ENCODE measurements at regions not wholly inside any gene's neighbourhood (a gene's known extent, or its start where the extent isn't known, plus 50 kb on each side); places are given as distances from the start of the nearest gene placed in this dataset.
A peak's percentile ranks its signal among the peaks of the same experiment; 100 is the strongest.

DNA sequence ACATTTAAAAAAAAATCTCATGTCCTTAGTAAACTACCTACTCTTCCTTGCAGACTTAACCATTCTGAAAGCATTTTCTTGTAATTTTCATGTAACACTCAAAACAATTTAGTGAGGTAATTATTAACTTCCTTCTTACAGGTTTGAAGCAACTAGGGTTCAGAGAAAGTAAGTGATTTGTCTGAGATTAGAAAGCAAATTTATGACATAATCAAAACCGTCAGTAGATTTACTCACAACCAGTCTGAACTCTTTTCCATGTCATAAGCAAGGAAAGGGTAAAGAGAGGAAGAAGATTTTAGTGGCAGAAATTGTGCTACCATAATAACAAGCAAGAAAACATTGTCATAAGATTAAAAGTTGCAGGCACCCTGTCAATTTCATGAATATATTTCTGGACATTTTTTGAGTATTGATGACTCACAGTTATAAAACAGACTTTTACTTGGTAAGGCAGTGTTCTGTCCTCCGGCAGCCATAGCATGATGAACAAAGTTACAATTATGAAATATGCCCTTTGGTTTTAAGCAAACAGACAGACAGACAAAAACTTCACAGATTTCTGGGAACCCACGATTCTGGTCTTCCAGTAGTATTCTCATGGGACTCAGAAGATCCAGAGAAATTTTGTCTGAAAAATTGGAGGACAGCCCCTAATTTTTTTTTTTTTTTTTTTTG lies 707.2 kb downstream of the RWDD3 start:
- ATAC-seq (ENCODE audit: low FRiP score): no peak
- Histone ChIP-seq H3K9me3 (ENCODE audit: control insufficient read depth, low read length) (no peaks in the 10 kb centered on the region), H3K27ac (ENCODE audit: low read depth in 1 of 2, low read length in 2 of 2) (no peak overlapping the region), H3K27me3 (ENCODE audit: control insufficient read depth in 1 of 2, insufficient read depth in 2 of 2, low read length in 1 of 2) (peaks cover 0 to 2% of the 10 kb centered on the region in 2 donors), H3K36me3 (ENCODE audit: control insufficient read depth in 1 of 2, insufficient read depth in 2 of 2, low read length in 1 of 2) (no peaks in the 10 kb centered on the region), H3K4me3 (ENCODE audit: low read length in 2 of 2) (no peak overlapping the region), H3K4me1 (ENCODE audit: control insufficient read depth in 1 of 2, insufficient read depth in 2 of 2, low read length in 2 of 2) (no peaks in the 10 kb centered on the region)
- intact Hi-C loops (cut with DNase I): no loop called here
- no peak for DNase-seq
- 52 to 64% methylated on average over 3 of the region's 3 CpGs for WGBS, 2 donors

DNA sequence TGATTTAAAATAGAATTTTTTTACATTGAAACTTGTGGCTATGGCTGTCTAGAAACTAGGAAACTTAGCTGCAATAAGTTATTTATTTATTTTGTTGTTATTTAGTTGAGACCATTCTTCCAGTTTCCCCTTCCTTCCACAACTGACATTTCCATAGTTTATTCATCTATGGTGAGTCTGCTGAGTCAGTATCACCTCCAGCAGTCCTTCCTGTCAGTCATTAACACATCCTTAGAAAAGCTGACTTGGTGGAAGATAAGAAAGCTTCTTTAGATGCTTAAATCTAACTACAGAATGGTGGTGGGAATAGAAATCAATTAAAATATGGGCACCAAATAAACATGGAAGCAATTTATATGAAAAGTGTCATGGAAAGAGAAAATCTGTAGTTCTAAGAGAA lies 714.0 kb downstream of the RWDD3 start:
- intact Hi-C loops (cut with DNase I): no loop called here
- H3K27me3 ChIP-seq (ENCODE audit: control insufficient read depth in 1 of 2, insufficient read depth in 2 of 2, low read length in 1 of 2): no peaks in the 10 kb centered on the region
- DNase-seq (no peak), ATAC-seq (ENCODE audit: low FRiP score) (no peak)
- no peak overlapping the region for H3K27ac ChIP-seq (ENCODE audit: low read depth in 1 of 2, low read length in 2 of 2)
- no peak overlapping the region for H3K4me3 ChIP-seq (ENCODE audit: low read length in 2 of 2)
- H3K9me3 ChIP-seq (ENCODE audit: control insufficient read depth, low read length): no peaks in the 10 kb centered on the region
- no peaks in the 10 kb centered on the region for H3K4me1 ChIP-seq (ENCODE audit: control insufficient read depth in 1 of 2, insufficient read depth in 2 of 2, low read length in 2 of 2)
- H3K36me3 ChIP-seq (ENCODE audit: control insufficient read depth in 1 of 2, insufficient read depth in 2 of 2, low read length in 1 of 2): no peaks in the 10 kb centered on the region

DNA sequence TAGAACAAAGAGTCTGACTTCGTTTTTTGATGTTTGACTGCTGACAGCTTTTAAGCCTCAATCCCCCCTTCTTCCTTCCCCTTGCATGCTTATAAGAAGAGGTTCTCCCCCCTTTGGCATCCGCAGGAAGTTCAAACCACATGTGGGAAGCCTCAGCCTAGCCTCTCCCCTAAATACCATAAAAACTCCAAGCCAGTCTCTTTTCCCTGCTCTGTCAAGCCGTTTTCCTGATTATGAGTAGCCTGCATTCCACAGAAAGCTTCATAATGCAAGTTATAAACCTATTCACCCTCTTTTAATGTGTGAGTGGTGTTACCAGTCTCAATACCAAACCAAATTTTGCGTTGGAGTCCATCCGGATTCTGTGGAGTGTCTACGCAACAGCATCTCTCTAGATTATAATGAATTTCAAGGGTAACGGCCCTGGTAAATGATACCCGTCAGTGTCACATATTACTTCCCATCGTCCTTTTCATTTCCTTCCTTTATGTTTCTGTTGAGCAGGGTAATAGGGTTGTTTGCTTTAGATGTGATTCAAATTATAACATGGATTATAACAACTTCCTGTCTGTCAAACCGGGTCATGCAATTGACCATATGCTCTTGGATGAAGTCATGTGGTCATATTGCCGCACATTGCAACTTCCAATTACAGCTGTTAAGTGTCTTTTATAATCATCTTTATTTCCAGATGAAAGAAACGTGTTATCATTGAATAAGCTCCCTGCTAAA lies 717.5 kb downstream of the RWDD3 start:
- Histone ChIP-seq H3K27ac (ENCODE audit: low read depth in 1 of 2, low read length in 2 of 2) (no peak overlapping the region), H3K36me3 (ENCODE audit: control insufficient read depth in 1 of 2, insufficient read depth in 2 of 2, low read length in 1 of 2) (no peaks in the 10 kb centered on the region), H3K9me3 (ENCODE audit: control insufficient read depth, low read length) (no peaks in the 10 kb centered on the region), H3K4me3 (ENCODE audit: low read length in 2 of 2) (no peak overlapping the region), H3K4me1 (ENCODE audit: control insufficient read depth in 1 of 2, insufficient read depth in 2 of 2, low read length in 2 of 2) (no peaks in the 10 kb centered on the region), H3K27me3 (ENCODE audit: control insufficient read depth in 1 of 2, insufficient read depth in 2 of 2, low read length in 1 of 2) (no peaks in the 10 kb centered on the region)
- ATAC-seq (ENCODE audit: low FRiP score): no peak
- intact Hi-C loops (cut with DNase I): no loop called here
- DNase-seq: no peak
- 74 to 78% methylated on average over 12 of the region's 12 CpGs for WGBS, 2 donors

DNA sequence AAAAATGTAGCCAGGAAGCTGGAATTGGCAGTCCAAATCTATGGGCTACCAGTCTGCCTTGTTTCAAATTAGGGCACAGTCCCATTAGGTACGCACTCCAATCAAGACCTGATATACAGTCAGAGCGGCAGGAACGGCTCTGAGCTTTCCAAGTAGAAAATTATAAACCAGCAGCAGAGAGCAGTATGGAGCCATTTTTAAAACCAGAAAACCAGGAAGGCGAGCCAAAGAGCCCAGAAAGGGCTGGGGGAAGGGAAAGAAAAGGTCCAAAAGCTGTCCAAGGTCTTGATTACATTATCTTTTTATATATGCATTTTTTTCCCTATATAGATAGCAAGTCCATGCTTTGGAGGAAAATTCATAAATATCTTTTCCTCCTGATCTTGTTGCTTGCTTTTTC lies 719.0 kb downstream of the RWDD3 start:
- H3K27ac ChIP-seq (ENCODE audit: low read depth in 1 of 2, low read length in 2 of 2): no peak overlapping the region
- no peak overlapping the region for H3K4me3 ChIP-seq (ENCODE audit: low read length in 2 of 2)
- ATAC-seq (ENCODE audit: low FRiP score) (peak; percentile 73), DNase-seq (no peak)
- no peaks in the 10 kb centered on the region for H3K9me3 ChIP-seq (ENCODE audit: control insufficient read depth, low read length)
- H3K27me3 ChIP-seq (ENCODE audit: control insufficient read depth in 1 of 2, insufficient read depth in 2 of 2, low read length in 1 of 2): no peaks in the 10 kb centered on the region
- intact Hi-C loops (cut with DNase I): no loop called here
- 2 to 7% methylated on average over 4 of the region's 4 CpGs for WGBS, 2 donors
- H3K4me1 ChIP-seq (ENCODE audit: control insufficient read depth in 1 of 2, insufficient read depth in 2 of 2, low read length in 2 of 2): no peaks in the 10 kb centered on the region
- H3K36me3 ChIP-seq (ENCODE audit: control insufficient read depth in 1 of 2, insufficient read depth in 2 of 2, low read length in 1 of 2): no peaks in the 10 kb centered on the region

DNA sequence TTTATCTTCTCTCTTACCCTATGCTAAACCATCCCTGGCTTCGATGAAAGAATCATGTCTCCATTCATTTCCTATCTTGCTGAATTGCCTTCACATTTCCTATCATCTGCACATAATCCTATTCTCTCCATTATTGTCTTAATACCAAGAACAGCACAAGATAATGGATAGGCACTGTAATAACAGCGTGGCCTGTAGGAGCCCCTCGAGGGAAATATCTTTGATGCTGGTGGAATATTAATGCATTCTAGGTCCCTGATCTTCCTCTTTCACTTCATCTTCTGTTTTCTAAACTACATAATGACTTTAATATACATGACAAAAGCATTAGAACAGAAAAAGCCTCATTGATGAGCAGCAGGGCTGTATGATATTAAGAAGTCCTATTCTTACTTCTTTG lies 720.6 kb downstream of the RWDD3 start:
- no peaks in the 10 kb centered on the region for H3K9me3 ChIP-seq (ENCODE audit: control insufficient read depth, low read length)
- no peak for ATAC-seq (ENCODE audit: low FRiP score)
- 88 to 94% methylated on average over 3 of the region's 3 CpGs for WGBS, 2 donors
- no peaks in the 10 kb centered on the region for H3K36me3 ChIP-seq (ENCODE audit: control insufficient read depth in 1 of 2, insufficient read depth in 2 of 2, low read length in 1 of 2)
- no peak overlapping the region for H3K4me3 ChIP-seq (ENCODE audit: low read length in 2 of 2)
- no peak overlapping the region for H3K27ac ChIP-seq (ENCODE audit: low read depth in 1 of 2, low read length in 2 of 2)
- DNase-seq: no peak
- no peaks in the 10 kb centered on the region for H3K27me3 ChIP-seq (ENCODE audit: control insufficient read depth in 1 of 2, insufficient read depth in 2 of 2, low read length in 1 of 2)
- intact Hi-C loops (cut with DNase I): no loop called here
- H3K4me1 ChIP-seq (ENCODE audit: control insufficient read depth in 1 of 2, insufficient read depth in 2 of 2, low read length in 2 of 2): no peaks in the 10 kb centered on the region

DNA sequence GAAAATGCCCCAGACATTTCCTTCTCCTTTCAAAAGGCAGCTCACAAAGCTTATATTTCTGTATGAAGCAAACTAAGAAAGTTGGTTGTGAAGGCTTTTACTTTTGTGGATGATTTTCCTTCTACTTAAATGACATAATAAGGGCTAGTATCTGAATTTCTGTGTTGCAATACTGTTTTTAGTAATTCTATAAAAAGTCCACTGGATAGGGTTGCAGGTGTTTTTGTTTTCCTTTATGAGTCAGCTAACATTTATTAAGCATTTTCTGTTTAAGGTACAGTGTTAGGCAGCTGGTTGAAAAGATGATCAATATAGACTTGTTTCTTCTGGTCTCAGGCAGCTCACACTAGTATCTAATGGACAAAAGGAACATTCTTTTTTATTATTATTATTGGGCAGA lies 722.2 kb downstream of the RWDD3 start:
- ATAC-seq (ENCODE audit: low FRiP score) (no peak), DNase-seq (no peak)
- Histone ChIP-seq H3K27ac (ENCODE audit: low read depth in 1 of 2, low read length in 2 of 2) (no peak overlapping the region), H3K27me3 (ENCODE audit: control insufficient read depth in 1 of 2, insufficient read depth in 2 of 2, low read length in 1 of 2) (no peaks in the 10 kb centered on the region), H3K4me3 (ENCODE audit: low read length in 2 of 2) (no peak overlapping the region), H3K36me3 (ENCODE audit: control insufficient read depth in 1 of 2, insufficient read depth in 2 of 2, low read length in 1 of 2) (no peaks in the 10 kb centered on the region), H3K4me1 (ENCODE audit: control insufficient read depth in 1 of 2, insufficient read depth in 2 of 2, low read length in 2 of 2) (no peaks in the 10 kb centered on the region), H3K9me3 (ENCODE audit: control insufficient read depth, low read length) (no peaks in the 10 kb centered on the region)
- intact Hi-C loops (cut with DNase I): no loop called here

DNA sequence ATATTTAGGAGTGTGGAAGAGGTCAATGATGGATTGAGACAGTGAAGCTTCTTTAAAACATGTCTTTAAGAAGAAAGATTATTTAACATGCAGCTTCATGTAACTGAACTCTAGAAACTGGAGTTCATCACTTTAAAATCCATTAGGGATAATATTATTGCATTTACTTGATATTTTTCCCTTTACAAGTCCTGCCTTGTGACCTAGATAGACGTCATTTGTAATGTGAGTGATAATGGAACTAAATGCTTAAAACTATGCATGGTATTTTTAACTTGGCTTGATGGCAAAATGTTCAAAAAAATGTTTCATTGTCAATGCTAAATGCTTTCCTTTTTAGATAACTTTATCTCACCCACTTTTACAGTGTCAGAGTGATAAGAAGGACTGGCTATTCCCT lies 723.7 kb downstream of the RWDD3 start:
- Histone ChIP-seq H3K4me3 (ENCODE audit: low read length in 2 of 2) (no peak overlapping the region), H3K4me1 (ENCODE audit: control insufficient read depth in 1 of 2, insufficient read depth in 2 of 2, low read length in 2 of 2) (no peaks in the 10 kb centered on the region), H3K27ac (ENCODE audit: low read depth in 1 of 2, low read length in 2 of 2) (no peak overlapping the region), H3K27me3 (ENCODE audit: control insufficient read depth in 1 of 2, insufficient read depth in 2 of 2, low read length in 1 of 2) (no peaks in the 10 kb centered on the region), H3K36me3 (ENCODE audit: control insufficient read depth in 1 of 2, insufficient read depth in 2 of 2, low read length in 1 of 2) (no peaks in the 10 kb centered on the region), H3K9me3 (ENCODE audit: control insufficient read depth, low read length) (no peaks in the 10 kb centered on the region)
- WGBS, 2 donors: 0 to 2% methylated on average over 1 of the region's 1 CpG
- ATAC-seq (ENCODE audit: low FRiP score) (no peak), DNase-seq (no peak)
- intact Hi-C loops (cut with DNase I): no loop called here

DNA sequence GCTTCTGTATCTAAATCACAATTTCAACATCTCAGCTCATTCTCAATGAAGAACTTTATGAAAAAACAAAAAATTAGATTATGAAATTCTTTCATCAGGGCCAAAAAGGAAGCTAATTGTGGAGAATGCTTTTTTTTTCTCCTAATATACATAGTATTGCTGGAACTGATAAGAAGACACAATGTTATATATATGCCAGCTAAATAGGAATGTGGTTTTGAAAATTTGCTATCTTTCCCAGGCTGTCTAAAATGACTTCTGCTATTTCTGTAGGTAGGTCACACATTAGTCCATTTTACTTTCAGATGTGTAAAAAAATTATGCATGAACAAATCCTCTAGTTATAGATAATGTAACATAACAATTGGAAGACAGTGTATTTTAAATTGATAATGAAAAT lies 732.9 kb downstream of the RWDD3 start:
- no peak overlapping the region for H3K27ac ChIP-seq (ENCODE audit: low read depth in 1 of 2, low read length in 2 of 2)
- no peaks in the 10 kb centered on the region for H3K27me3 ChIP-seq (ENCODE audit: control insufficient read depth in 1 of 2, insufficient read depth in 2 of 2, low read length in 1 of 2)
- ATAC-seq (ENCODE audit: low FRiP score): no peak
- no peak overlapping the region for H3K4me3 ChIP-seq (ENCODE audit: low read length in 2 of 2)
- H3K9me3 ChIP-seq (ENCODE audit: control insufficient read depth, low read length): no peaks in the 10 kb centered on the region
- intact Hi-C loops (cut with DNase I): no loop called here
- no peaks in the 10 kb centered on the region for H3K4me1 ChIP-seq (ENCODE audit: control insufficient read depth in 1 of 2, insufficient read depth in 2 of 2, low read length in 2 of 2)
- DNase-seq: no peak
- H3K36me3 ChIP-seq (ENCODE audit: control insufficient read depth in 1 of 2, insufficient read depth in 2 of 2, low read length in 1 of 2): no peaks in the 10 kb centered on the region

DNA sequence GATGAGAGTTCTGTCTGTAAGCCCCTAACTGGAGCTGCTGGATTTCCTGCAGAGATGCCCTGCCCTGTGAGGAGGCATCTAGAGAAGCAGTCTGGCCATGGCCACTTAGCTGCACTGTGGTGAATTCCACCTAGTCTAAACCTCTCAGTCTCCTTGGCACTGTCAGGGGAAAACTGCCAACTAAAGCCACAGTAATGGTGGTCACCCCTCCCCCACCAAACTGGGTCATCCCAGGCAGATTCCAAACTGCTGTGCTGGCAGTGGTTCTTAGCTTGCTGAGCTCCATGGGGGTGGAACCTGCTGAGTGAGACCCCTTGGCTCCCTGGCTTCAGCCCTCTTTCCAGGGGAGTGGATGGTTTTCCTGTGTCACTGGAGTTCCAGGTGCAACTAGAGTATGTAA lies 740.6 kb downstream of the RWDD3 start:
- intact Hi-C loops (cut with DNase I): no loop called here
- Histone ChIP-seq H3K36me3 (ENCODE audit: control insufficient read depth in 1 of 2, insufficient read depth in 2 of 2, low read length in 1 of 2) (no peaks in the 10 kb centered on the region), H3K27ac (ENCODE audit: low read depth in 1 of 2, low read length in 2 of 2) (no peak overlapping the region), H3K27me3 (ENCODE audit: control insufficient read depth in 1 of 2, insufficient read depth in 2 of 2, low read length in 1 of 2) (no peaks in the 10 kb centered on the region), H3K9me3 (ENCODE audit: control insufficient read depth, low read length) (no peaks in the 10 kb centered on the region), H3K4me1 (ENCODE audit: control insufficient read depth in 1 of 2, insufficient read depth in 2 of 2, low read length in 2 of 2) (no peaks in the 10 kb centered on the region), H3K4me3 (ENCODE audit: low read length in 2 of 2) (no peak overlapping the region)
- DNase-seq (no peak), ATAC-seq (ENCODE audit: low FRiP score) (no peak)
